IPS DF 19.7 (cell line): ENCODE measurements at regions not wholly inside any gene's neighbourhood (a gene's known extent, or its start where the extent isn't known, plus 50 kb on each side); places are given as distances from the start of the nearest gene placed in this dataset.

Experiments
- DNase-seq: peaks from one replicate; pipeline ENCODE4 v3.0.0-alpha.2; 2013; ENCODE audit warnings: low read depth, low spot score

DNA sequence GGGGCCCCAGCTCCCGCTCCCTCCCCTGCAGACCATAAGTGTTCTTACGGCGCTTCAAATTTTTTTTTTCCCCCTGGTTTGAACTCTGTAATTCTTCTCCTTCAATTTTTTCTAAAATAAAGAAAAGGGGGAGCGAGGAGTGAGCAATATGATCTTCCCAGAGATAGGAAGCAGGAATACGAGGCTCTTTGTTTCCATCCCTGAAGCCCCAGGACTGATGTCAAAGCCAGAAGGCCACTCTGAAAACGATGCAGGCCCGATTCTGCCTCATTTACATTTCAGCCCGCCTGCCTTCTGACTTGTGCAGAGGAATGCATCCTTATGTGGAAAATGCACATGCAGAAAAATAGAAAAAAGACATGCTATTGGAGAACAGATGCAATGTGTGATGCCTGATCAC lies 401.5 kb upstream of the MKI67 start:
- no peak for DNase-seq

DNA sequence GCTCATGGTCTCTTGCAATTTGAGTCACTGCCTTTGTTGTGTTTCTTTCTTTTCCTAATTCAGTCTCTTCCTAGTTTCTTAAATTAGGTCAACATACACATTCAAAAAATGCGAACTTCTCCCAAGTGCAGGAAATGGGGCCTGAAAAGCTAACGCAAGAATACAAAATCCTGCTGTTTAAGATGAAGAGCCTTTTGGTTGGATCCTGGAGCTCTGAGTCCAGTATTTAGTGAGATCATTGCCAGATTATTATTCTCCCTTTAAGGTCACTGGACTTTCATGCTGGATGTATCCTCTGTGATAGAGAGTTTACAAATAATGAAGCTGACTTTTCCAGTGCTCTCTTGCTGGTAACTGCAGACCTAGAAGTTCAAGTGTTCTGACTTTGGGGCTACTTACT lies 401.9 kb upstream of the MKI67 start:
- DNase-seq: no peak

DNA sequence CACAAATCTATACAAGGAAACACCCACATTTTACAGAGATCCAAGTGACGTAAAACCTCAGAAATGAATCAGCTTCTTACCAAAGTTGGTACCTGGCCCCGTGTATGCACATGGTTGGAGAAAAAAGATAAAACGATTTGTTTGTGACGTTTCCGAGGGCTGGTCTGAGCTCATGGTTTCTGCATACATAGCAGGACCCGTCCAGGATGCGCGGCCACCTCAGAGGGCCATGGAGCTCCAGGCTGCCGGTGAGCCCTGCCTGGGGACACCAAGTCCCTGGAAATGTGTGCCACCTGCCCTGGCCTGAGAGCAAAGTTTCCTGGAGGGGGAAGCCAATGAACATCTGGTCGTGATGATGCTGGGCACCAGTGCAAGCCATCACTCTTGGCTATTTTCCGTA lies 402.6 kb upstream of the MKI67 start:
- no peak for DNase-seq

DNA sequence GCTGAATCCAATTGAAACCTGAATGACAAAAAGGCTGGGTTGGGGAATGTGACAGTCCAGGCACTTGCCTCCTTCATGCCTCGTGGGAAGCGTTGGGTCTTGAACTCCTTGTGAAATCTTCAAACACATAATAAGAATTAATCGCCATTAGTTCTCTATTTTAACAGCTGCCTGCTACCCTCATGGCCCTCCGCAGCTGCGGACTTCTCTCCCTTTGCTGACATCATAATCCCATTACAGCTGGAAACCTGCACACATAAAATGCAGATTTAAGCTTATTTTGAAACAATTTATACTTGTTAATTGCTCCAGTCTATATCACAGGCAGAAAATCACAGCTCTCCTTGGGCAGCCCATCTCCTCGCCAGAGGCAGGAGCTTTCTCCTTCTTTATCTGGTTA lies 403.0 kb upstream of the MKI67 start:
- no peak for DNase-seq

DNA sequence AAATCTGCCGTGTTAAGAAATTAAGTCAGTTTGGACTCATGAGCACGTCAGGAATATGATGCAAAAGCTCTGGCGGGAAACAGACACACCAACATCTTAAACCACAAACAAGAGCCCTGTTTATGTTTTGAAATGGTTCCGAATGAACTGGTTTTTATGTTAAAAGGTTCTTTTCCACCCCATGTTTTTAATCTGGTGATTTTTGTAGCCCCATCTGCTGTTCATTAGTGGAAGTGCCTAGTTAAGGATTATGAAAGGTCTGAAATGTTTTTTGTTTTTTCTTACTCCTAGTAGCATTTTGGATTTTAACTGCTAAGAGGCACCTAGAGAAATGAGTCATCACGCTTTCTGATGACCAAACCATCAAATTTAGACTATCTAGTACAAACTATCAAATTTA lies 404.1 kb upstream of the MKI67 start:
- DNase-seq: no peak

DNA sequence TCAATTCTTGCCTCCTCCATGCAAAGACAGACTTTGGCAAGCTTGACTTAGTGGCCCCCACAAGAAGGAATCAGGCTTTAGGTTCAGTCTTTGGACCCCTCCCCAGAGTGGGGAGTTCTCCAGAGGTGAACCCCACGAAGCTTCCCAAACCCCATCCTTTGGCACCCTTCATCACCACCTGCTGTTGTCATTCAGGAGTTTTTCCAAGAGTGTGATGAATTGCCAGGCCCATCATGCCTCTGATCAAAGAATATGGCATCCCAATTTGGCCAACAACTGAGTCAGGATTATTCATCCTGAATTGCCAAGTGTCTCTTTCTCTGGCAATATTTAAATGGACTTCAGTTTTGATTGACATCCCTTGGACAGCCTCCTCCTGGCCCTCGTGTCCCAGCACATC lies 404.7 kb upstream of the MKI67 start:
- DNase-seq: no peak

DNA sequence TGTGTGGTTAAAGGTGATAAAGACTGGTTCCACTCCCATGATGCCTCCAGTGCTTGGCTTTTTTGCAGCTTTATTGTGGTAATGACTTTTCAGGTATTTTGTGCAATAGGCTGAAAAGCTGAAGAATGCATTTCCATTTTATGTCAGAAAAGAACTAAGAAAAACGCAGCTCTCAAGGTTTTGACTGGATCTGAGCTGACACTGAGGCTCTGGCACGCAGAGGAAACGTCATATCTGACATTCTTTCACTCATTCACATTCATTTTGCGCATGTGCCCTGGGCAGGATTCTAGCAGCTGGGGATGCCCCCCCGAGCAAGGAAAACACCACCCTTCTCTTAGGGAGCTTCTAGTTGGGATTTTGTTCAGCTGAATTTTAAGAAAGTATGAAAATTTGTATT lies 408.5 kb upstream of the MKI67 start:
- no peak for DNase-seq

DNA sequence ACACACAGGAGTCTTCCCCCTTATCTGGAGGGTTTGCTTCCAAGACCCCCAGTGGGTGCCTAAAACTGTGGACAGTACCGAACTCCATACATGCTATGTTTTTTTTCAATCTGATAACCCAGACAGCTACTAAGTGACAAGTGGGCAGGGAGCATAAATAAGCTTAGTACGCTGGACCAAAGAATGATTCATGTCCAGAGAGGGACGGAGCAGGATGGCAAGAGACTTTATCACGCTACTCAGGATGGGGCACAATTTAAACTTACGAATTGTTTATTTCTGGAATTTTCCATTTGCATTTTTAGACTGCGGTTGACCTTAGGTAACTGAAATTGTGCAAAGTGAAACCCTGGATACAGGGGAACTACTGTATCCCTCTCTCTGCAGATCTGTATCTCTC lies 410.0 kb upstream of the MKI67 start:
- no peak for DNase-seq

DNA sequence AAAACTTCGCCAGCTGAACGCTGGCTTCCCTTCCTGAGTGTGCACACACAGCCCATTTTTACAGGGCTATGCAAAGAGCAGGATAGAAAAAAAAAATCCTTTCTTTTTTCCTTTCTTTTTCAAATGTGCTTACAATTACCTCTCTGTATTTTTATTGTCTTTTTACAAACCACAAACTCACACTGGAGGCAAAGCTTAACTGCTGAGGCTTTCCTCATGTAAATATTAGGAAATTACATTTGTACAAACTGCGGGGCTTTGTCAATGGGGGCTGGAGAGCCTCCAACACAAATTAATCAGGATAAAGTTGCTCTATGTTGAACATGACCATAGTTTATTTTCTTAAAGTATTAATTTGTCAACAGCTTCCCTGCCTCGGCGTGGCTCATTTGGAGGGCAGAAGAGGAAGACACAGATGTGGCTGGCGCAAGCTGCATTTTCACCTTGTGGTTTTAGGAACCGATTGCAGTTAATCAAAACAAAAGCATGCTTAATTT lies 411.7 kb upstream of the MKI67 start:
- no peak for DNase-seq

DNA sequence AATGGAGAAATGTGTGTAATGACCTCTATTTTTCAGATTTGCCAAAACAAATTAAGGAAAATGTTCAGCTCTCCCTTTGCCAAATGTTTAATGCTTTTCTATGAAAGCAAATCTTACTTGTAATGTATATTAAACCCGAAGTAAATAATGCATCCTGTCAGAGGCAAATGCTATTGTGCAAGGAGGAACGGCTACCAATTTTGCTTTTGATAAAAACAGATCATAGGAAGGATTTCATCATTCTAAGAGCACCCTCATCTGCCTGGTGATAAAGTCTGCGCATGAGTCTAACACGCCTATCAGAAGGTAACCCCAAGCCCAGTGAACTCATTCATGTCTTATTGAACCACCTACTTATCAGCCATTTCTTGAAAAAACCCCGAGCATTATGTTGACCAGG lies 412.4 kb upstream of the MKI67 start:
- no peak for DNase-seq

DNA sequence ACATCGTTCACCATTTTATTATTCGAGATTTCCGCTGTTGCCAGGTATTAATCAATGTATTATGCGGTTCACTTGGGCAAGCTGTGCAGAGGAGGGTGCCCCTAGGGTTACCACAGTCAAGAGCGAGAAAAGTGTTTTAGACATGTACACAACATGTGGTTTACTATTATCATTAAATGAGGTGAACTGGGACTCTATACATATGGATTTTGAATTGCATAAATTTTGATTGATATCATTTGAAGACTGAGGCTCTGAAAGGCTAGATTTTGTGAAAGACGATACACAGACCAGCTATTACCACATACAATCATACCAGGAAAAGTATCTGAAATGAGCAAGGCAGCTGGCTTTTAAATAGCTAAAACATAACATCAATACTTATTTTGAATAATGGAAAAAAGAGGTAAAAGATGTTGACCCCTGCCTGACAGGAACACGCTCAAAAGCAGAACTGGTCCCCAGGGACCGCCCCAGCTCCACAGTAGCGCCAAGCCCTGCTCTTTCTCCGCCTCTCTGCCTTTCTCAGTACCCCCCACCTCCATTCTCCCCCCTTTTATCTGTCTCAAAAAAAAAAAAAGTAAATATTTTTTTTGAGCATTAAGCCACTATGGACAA lies 413.4 kb upstream of the MKI67 start:
- DNase-seq: no peak

DNA sequence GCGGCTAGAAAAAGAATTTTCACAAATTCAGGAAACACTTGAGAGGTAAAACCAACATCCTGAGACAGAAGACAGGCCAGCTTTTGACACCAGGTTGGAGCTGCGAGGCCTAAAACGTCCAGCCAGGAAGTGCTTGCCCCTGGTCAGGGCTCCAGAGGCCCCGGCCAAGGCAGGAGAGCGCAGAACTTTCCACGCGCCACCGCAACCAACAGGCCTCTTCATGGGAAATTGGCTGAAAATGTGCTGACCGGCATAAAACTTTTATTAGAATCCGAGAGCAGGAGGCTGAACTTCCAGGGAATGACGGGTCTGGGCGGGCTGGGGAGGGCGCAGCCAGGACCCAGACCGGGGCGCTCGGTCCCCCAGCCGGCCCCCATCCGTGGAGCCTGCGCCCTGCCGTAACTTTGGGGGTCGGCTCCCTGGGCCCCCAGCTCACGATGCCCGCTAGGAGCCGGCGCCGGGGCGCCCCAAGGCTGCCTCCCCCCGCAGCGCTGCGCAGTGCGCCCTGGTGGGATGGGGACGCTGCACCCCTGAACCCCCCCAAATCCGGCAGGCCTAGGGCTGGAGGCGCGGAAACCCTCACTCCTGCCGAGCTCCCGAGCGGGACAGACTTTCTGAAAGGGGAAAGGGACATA lies 414.0 kb upstream of the MKI67 start:
- DNase-seq: no peak

DNA sequence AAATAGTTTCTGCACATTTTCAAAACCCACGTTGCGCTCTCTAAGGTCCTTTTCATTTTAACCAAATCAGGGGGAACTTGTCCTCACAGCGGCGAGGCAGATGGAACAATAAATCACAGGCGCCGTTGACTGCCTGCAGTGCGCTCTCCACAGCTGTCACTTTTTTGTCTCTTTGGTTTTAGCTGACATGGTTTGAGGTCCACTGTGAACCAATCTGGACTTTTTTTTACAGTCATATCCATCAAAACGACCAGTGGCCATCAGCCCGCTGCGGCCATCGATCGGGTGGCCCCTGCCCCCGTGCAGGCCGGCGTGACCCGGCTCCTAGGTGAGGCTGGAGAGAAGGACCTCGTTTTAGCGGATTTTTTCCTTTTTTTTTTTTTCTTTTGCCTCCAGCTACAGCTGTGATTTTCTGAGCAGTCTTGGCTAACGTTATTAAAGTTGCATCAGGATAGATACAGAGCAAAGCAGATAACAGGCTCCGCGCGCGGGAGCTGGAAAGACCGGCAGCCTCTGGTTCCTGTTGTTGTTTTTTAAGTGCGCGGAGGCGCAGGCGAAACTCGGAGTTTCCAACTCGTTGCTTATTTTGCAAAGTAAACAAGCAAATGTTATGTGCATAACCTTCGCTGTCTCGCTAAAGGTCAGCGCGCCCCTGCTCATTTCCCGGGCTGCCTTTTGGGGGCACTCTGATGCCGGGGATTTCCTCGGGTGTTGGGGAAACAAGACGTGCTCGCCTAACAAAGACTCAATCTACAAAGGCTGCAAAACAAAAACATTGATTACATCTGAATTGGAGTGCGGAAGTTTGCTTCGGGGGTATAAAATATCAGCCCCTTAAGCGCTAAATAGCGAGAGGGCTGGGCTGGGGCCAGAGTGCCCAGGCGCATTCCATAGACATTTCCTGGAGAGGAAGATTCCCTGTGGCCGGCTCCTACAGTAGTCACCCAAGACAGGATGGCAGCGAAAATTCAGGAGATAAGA lies 414.8 kb upstream of the MKI67 start:
- peak; percentile 81 for DNase-seq

DNA sequence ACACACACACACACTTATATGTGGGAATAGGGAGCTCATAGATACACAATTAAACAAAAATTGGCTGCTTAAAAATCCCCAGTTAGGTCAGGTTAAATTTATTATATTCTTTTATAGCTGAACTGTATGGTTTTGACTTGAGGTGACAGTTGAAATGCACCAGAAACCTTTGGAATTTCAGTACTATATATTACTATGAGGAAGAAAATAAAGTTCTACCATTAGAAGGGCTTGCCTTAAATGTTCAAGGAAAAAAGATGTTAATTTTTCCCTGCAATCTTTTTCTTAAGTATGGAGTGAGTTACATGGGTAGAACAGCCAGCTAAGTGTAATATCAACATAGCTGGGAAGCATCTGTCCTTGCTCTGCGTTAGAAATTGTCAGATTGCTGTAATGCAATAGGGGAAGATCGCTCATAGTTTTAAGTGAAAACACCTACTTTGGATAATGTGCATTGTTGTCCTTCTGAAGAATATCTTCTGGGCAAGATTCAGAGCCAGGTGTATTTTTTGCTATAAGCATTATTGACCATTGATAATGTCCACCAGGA lies 415.8 kb upstream of the MKI67 start:
- no peak for DNase-seq

DNA sequence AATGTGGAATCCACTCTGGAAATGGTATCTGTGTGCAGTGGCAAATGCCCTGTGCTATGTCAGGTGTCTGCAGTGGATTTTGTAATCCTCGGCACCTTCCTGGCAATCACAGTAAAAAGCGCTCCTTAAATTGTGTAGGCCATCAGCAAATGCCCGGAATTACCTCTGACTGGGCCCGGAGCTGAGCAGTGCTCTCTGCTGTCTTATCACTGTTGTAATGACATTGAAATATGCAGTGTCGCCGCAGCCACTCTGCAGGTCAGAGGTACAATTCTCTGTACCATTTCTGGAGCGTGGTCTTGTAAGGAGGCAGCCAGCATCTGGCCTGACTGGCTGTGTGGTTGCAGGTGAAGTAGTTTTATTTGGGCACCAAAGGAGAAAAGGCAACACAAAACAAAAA lies 416.4 kb upstream of the MKI67 start:
- no peak for DNase-seq

DNA sequence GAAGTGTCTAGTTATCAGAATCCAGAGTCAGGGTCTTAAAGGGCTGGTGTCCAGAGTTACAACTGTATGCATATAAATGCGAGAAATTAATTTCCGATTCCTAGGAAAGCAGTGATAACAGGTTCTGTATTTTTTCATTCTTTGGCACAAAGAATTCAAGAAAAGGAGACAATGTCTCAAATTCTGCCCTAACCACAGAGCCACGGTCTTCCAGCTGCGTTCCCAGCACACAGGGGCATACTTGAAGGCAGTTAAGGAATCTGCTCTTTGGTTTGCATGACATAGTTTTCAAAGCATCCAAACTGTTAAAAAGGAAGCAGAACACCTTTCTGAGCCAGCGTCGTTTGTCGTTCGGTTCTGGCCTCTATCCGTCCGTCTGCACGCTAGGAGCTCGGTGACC lies 416.9 kb upstream of the MKI67 start:
- DNase-seq: no peak

DNA sequence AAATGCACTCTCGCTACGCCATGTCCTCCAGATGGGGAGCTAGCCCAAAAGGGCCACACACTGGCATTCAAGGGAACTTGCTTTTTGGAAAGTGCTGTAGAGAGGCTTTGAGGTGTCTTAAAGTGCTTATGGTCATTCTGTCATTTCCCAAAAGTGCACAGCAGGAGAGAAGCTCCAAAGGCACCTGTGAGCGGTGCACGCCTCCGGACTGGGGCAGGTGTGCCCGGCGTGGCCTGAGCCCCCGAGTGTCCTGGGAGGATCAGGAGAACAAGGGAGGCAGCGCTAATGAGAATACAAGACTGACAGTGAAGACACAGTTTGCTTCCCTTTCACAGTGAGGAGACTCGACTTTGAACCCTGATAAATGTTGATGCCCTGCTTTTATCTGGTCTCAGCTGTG lies 419.0 kb upstream of the MKI67 start:
- no peak for DNase-seq

DNA sequence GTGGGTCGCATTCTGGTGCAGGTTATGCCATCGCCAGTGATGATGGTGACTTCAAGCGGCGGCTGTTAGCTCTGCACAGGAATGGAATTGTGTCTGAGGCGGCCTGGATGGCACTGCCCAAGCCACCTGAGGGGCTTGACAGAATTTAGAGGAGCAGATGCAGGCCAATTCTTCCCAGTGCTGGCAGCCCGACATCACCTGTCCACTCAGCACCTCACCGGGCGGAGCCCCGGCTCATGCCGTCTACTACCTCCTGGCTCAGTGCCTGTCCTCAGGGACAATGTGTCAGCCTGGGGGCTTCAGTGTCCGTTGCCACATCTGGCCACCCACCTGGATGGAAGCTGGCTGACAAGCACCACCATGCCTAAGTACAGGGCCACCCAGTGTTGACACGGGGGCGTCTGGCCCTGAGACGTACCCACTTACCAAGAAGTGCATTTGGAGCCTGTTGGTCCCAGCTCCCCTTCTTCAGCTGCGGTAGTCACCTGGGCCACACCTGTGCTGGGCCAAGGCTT lies 420.5 kb upstream of the MKI67 start:
- no peak for DNase-seq

DNA sequence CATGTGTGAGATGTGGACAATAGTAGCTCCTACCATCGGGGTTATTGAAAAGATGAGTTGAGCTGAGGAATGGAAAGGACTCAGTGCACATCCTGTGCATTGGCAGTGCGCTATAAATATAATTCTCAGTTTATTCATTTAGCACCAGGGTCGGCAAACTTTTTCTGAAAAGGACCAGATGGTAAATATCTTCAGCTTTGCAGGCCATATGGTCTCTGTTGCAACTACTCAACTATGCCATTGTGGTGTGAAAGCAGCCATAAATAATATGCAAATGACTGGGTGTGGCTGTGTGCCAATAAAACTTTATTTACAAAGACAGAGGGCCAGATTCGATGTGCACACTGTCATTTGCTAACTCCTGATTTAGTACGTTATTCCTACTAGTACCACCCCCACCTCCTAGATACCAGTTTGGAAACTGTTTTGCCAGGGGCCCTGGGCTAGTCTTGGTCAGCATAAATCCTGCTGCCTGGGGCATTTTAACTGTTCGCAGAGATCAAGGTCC lies 422.9 kb upstream of the MKI67 start:
- no peak for DNase-seq

DNA sequence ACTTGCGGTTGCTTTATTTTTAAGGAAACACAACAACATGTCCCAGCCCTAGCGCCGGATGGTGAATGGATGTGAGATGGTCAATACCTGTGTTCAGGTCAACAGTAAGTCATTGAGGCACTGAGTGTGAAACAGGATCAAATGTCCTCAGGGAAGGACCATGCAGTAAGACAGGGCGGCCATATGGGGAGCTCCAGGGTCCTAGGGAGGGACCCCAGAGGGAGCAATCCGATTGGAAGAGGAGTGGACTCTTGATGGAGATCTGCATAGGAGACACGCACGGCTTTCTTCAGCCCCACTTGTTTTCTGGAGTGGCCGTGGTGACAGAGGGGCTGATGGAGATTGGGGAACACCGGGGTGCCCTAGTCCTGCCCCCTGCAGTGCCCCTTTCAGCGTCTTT lies 423.8 kb upstream of the MKI67 start:
- DNase-seq: no peak

DNA sequence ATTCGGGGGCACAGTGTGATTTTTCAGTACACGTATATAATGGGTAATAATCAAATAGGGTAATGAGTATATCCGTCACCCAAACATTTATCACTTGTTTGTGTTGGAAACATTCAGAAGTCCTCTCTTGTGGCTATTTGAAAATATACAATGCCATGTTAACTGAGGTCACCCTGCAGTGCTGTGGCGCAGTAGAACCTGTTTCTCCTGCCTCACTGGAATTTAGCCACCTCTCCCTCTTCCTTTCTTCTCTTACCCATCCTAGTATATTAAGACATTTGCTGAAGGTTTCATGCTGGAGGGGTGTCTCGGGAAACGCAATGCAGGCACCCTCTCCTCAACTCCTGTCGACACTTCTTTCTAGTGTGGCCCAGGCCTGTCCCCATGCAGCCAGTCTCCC lies 425.3 kb upstream of the MKI67 start:
- DNase-seq: no peak

DNA sequence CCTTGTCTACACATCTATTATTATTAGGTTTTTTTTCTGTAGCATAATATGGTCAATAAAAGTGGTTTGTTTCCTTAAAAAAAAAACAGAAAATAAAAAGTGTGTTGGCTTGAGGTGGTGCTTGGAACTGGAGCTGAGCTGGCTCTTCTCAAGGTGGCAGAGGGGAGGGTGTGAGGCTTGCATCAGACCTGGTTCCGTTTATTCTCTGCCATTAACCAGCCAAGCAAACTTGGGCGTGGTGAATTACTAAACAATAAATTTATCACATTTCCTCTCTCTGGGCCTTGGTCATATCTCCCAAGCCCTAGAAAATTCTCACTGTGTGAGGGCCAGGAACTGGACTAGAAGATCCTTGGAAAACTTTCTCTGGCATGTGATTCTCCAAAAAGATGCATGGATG lies 427.5 kb upstream of the MKI67 start:
- DNase-seq: no peak
